OCI-LY3 (cell line): ENCODE measurements at regions not wholly inside any gene's neighbourhood (a gene's known extent, or its start where the extent isn't known, plus 50 kb on each side); places are given as distances from the start of the nearest gene placed in this dataset.

Source experiments
- CTCF ChIP-seq: fragments of 200-600, 300-600 bp; sonication (generic); IDR thresholded peaks from 2 replicates; pipeline ENCODE4 v1.5.1; 2014; ENCODE audit warnings: antibody characterized with exemption, low read length, low read depth
- EZH2phosphoT487 ChIP-seq: fragments of 200-600 bp; shearing (Covaris generic); IDR thresholded peaks from 2 replicates; pipeline ENCODE4 v1.6.1; 2018; ENCODE audit warnings: antibody characterized with exemption, mixed run types, low read depth

DNA sequence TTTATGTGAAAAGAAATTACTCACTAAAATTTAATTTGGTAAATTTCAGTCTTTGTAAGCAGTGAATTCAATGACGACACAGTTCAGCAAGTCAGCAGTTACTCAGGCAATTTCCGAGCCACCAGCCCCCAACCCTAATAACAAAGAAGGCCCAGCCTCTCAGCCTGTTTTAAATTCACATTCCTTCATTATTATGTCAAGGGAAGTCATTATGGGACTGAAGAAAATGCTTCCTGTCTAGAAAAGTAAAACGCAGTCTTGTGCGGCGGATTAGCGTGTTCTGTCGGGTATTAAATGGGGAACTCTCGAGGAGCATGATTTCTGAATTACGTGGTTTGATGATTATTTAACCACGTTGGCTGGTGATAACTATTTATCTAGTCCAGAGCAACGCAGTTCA is 177.6 kb downstream of the AIPL1 start:
- TF ChIP-seq CTCF: no peak
- TF ChIP-seq EZH2phosphoT487: no peak
